ENCODE measurements at regions not wholly inside any gene's neighbourhood (a gene's known extent, or its start where the extent isn't known, plus 50 kb on each side); places are given as distances from the start of the nearest gene placed in this dataset.

- TF ChIP-seq NRF1 (conservative IDR thresholded peaks at IDR 0.05; ENCODE audit: low read depth, low read length) = no peak
These were observed 196.5 kb upstream of the LRTM1 start (continued) for GRCh38 chr3:55124371-55124770.

Data from GM12878 (cell line).